Thoracic aorta (tissue), 2 donors: ENCODE measurements at regions not wholly inside any gene's neighbourhood (a gene's known extent, or its start where the extent isn't known, plus 50 kb on each side); places are given as distances from the start of the nearest gene placed in this dataset.

Experiments used
- ATAC-seq: fragments of 150-250 bp; one replicate; pipeline ENCODE4 v1.8.0; 2017; ENCODE audit warnings: low read depth; ENCODE audit not compliant: insufficient number of reproducible peaks, low FRiP score
- DNase-seq: peaks from one replicate; pipeline ENCODE4 v3.0.0-alpha.2; 2020; ENCODE audit warnings: low spot score
- H3K27ac ChIP-seq, 2 donors: fragments of 200-600 bp; sonication (generic); 1 replicate in 1 of 2; 2 replicates in 1 of 2; pipeline ENCODE4 v1.5.1; 2016; ENCODE audit warnings: mild to moderate bottlenecking in 2 of 2, moderate library complexity in 2 of 2
- H3K27me3 ChIP-seq: fragments of 200-600 bp; sonication (generic); replicated peaks from 2 replicates; pipeline ENCODE4 v1.6.0; 2016; ENCODE audit warnings: mild to moderate bottlenecking; ENCODE audit not compliant: insufficient read depth
- H3K36me3 ChIP-seq: fragments of 200-600 bp; sonication (generic); one replicate; pipeline ENCODE4 v1.5.1; 2016
- H3K4me1 ChIP-seq, 2 donors: fragments of 200-600 bp; sonication (generic); 1 replicate in 1 of 2; 2 replicates in 1 of 2; pipeline versions ENCODE4 v1.5.1 to v1.6.0; 2016; ENCODE audit warnings: low read depth in 2 of 2, mild to moderate bottlenecking in 1 of 2; ENCODE audit not compliant: control insufficient read depth in 1 of 2
- H3K4me3 ChIP-seq: fragments of 200-600 bp; sonication (generic); 2 replicates; pipeline ENCODE4 v1.5.1; 2016; ENCODE audit warnings: mild to moderate bottlenecking
- H3K9me3 ChIP-seq: fragments of 200-600 bp; sonication (generic); 2 replicates; pipeline ENCODE4 v1.5.1; 2016
- CTCF ChIP-seq: fragments of 200-600 bp; sonication (generic); IDR thresholded peaks from one replicate; pipeline ENCODE4 v1.5.1; 2019; ENCODE audit warnings: antibody characterized with exemption

DNA sequence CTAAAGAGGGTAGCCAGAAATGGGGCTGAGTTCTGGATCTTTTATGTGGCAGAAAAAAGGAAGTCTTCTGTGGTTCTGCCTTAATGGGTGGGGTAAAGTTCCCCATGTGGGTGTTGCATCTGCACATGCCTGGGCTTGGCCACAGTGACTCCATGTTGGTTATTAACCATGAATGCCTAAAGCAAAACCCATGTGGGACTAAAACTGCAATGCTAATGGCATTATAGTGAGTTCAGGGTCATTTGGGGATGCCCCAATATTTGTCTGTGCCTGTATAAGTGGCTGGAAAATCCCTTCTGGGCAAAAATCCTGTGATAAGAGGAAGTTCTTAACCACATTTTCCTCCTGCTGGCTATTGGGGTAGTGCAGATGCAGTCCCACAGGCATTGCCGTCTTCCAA, 857.4 kb downstream of the FAT4 start:
- H3K27ac ChIP-seq: no peak overlapping the region
- no peaks in the 10 kb centered on the region for H3K4me1 ChIP-seq
- no peaks in the 10 kb centered on the region for H3K9me3 ChIP-seq
- no peaks in the 10 kb centered on the region for H3K27me3 ChIP-seq
- no peak for DNase-seq
- ATAC-seq: no peak
- H3K36me3 ChIP-seq: no peaks in the 10 kb centered on the region
- no peak for TF ChIP-seq CTCF
- H3K4me3 ChIP-seq: no peak overlapping the region

GRCh38 chr4:126174627-126175026, 859.9 kb downstream of the FAT4 start:
- no peak overlapping the region for H3K4me3 ChIP-seq
- no peak for TF ChIP-seq CTCF
- H3K36me3 ChIP-seq: no peaks in the 10 kb centered on the region
- DNase-seq (no peak), ATAC-seq (no peak)
- H3K9me3 ChIP-seq: no peaks in the 10 kb centered on the region
- H3K27ac ChIP-seq: no peak overlapping the region
- H3K27me3 ChIP-seq: no peaks in the 10 kb centered on the region
- H3K4me1 ChIP-seq: no peaks in the 10 kb centered on the region

GRCh38 chr4:126180642-126181041, 865.9 kb downstream of the FAT4 start:
- H3K27ac ChIP-seq: no peak overlapping the region
- DNase-seq: no peak
- no peaks in the 10 kb centered on the region for H3K27me3 ChIP-seq
- no peak for ATAC-seq
- no peaks in the 10 kb centered on the region for H3K4me1 ChIP-seq
- no peaks in the 10 kb centered on the region for H3K36me3 ChIP-seq
- no peaks in the 10 kb centered on the region for H3K9me3 ChIP-seq
- H3K4me3 ChIP-seq: no peak overlapping the region
- TF ChIP-seq CTCF: no peak

- H3K27me3 ChIP-seq: no peaks in the 10 kb centered on the region
- H3K36me3 ChIP-seq: no peaks in the 10 kb centered on the region
- H3K9me3 ChIP-seq: no peaks in the 10 kb centered on the region
- no peak for TF ChIP-seq CTCF
- H3K4me3 ChIP-seq: no peak overlapping the region
- ATAC-seq (no peak), DNase-seq (no peak)
- no peak overlapping the region for H3K27ac ChIP-seq
- H3K4me1 ChIP-seq: no peaks in the 10 kb centered on the region
These were observed 867.6 kb downstream of the FAT4 start for GRCh38 chr4:126182336-126182735.

GRCh38 chr4:126182786-126183185, 868.0 kb downstream of the FAT4 start:
- Histone ChIP-seq H3K4me1 (no peaks in the 10 kb centered on the region), H3K27me3 (no peaks in the 10 kb centered on the region), H3K36me3 (no peaks in the 10 kb centered on the region), H3K27ac (no peak overlapping the region), H3K9me3 (no peaks in the 10 kb centered on the region), H3K4me3 (no peak overlapping the region)
- no peak for DNase-seq
- TF ChIP-seq CTCF: no peak
- ATAC-seq: no peak
